Neural cell (in vitro differentiated cells): ENCODE measurements at regions not wholly inside any gene's neighbourhood (a gene's known extent, or its start where the extent isn't known, plus 50 kb on each side); places are given as distances from the start of the nearest gene placed in this dataset.
"Not testable (repeated sequence)": the region's sequence is repeated elsewhere in the genome, so short reads cannot be mapped to it uniquely, and the experiment has no call there.

ENCODE experiments used
- H2AFZ ChIP-seq: fragments of 200-600, 300-800 bp; sonication (generic), shearing (Covaris generic); 2 replicates; pipeline ENCODE4 v1.6.0; 2014; ENCODE audit warnings: low read depth, mild to moderate bottlenecking, antibody characterized with exemption, low read length, moderate library complexity
- H3F3A ChIP-seq: fragments of 200-600 bp; shearing (Covaris generic); 2 replicates; pipeline ENCODE4 v1.6.1; 2016; ENCODE audit warnings: mild to moderate bottlenecking, moderate library complexity, mixed read lengths, antibody characterized with exemption, low read length; ENCODE audit not compliant: insufficient read depth, poor library complexity, severe bottlenecking
- H3K27ac ChIP-seq: fragments of 200-600, 300-800 bp; sonication (generic), shearing (Covaris generic); 2 replicates; pipeline ENCODE4 v1.5.1; 2014; ENCODE audit warnings: mild to moderate bottlenecking, low read length, moderate library complexity
- H3K27me3 ChIP-seq: fragments of 300-800, 200-600 bp; sonication (generic), shearing (Covaris generic); 2 replicates; pipeline ENCODE4 v1.6.0; 2014; ENCODE audit warnings: mild to moderate bottlenecking, low read depth, low read length, moderate library complexity; ENCODE audit not compliant: insufficient read depth
- H3K36me3 ChIP-seq: fragments of 300-800, 200-600 bp; sonication (generic), shearing (Covaris generic); 2 replicates; pipeline ENCODE4 v1.5.1; 2014; ENCODE audit warnings: mild to moderate bottlenecking, antibody characterized with exemption, low read length, moderate library complexity; ENCODE audit not compliant: insufficient read depth
- H3K4me2 ChIP-seq: fragments of 300-800, 200-600 bp; sonication (generic), shearing (Covaris generic); 2 replicates; pipeline ENCODE4 v1.6.0; 2014; ENCODE audit warnings: mild to moderate bottlenecking, low read length
- H3K4me3 ChIP-seq: fragments of 300-800, 200-600 bp; sonication (generic), shearing (Covaris generic); 2 replicates; pipeline ENCODE4 v1.5.1; 2014; ENCODE audit warnings: mild to moderate bottlenecking, low read length, moderate library complexity
- H3K79me2 ChIP-seq: fragments of 200-600 bp; shearing (Covaris generic); replicated peaks from 2 replicates; pipeline ENCODE4 v1.6.0; 2014; ENCODE audit warnings: mild to moderate bottlenecking, low read length, moderate library complexity; ENCODE audit not compliant: insufficient read depth
- H3K9ac ChIP-seq: fragments of 300-800, 200-600 bp; sonication (generic), shearing (Covaris generic); 2 replicates; pipeline ENCODE4 v1.6.1; 2016; ENCODE audit warnings: mild to moderate bottlenecking, low read length, mixed read lengths
- H3K9me2 ChIP-seq: fragments of 200-600 bp; shearing (Covaris generic); 2 replicates; pipeline ENCODE4 v1.6.1; 2016; ENCODE audit warnings: mild to moderate bottlenecking, low read length, mixed read lengths; ENCODE audit not compliant: insufficient read depth
- H3K9me3 ChIP-seq: fragments of 200-600, 300-800 bp; sonication (generic), shearing (Covaris generic); 2 replicates; pipeline ENCODE4 v1.6.1; 2016; ENCODE audit warnings: mild to moderate bottlenecking, mixed run types, low read length, moderate library complexity, mixed read lengths
- H4K20me1 ChIP-seq: fragments of 200-600 bp; shearing (Covaris generic); 2 replicates; pipeline ENCODE4 v1.6.1; 2016; ENCODE audit warnings: mild to moderate bottlenecking, mixed run types; ENCODE audit not compliant: insufficient read depth
- EP300 ChIP-seq: fragments of 450-650 bp; conservative IDR thresholded peaks from 2 replicates; pipeline ENCODE4 v1.6.1; 2014; ENCODE audit warnings: antibody characterized with exemption, mild to moderate bottlenecking, moderate library complexity; ENCODE audit not compliant: poor library complexity, severe bottlenecking
- EZH2 ChIP-seq: fragments of 200-600, 300-800 bp; shearing (Covaris generic), sonication (generic); IDR thresholded peaks from 2 replicates; pipeline ENCODE4 v1.6.1; 2014; ENCODE audit warnings: antibody characterized with exemption, low read length, borderline replicate concordance, mild to moderate bottlenecking; ENCODE audit not compliant: insufficient read depth, poor library complexity, severe bottlenecking
- MXI1 ChIP-seq: fragments of 450-650 bp; conservative IDR thresholded peaks from 2 replicates; pipeline ENCODE4 v1.6.1; 2014; ENCODE audit warnings: antibody characterized with exemption, mild to moderate bottlenecking; ENCODE audit not compliant: poor library complexity, severe bottlenecking
- POLR2AphosphoS5 ChIP-seq: IDR thresholded peaks from 2 replicates; pipeline ENCODE4 v1.6.1; 2012
- RAD21 ChIP-seq: fragments of 450-650 bp; conservative IDR thresholded peaks from 2 replicates; pipeline ENCODE4 v1.6.1; 2014; ENCODE audit warnings: antibody characterized with exemption, mild to moderate bottlenecking, moderate library complexity
- SMC3 ChIP-seq: fragments of 450-650 bp; conservative IDR thresholded peaks from 2 replicates; pipeline ENCODE4 v1.6.1; 2014; ENCODE audit warnings: antibody characterized with exemption, mild to moderate bottlenecking, moderate library complexity; ENCODE audit not compliant: poor library complexity
- TAF1 ChIP-seq: IDR thresholded peaks from 2 replicates; pipeline ENCODE4 v1.6.1; 2012; ENCODE audit warnings: low read depth
- TF ChIP-seq, protein P1 (sequence below): fragments of 450-650 bp; IDR thresholded peaks from 2 replicates; pipeline ENCODE4 v1.5.1; 2014; ENCODE audit warnings: antibody characterized with exemption, mild to moderate bottlenecking, moderate library complexity; ENCODE audit not compliant: poor library complexity, severe bottlenecking
- TF ChIP-seq, protein P2 (sequence below): IDR thresholded peaks from 2 replicates; pipeline ENCODE4 v1.6.1; 2012; ENCODE audit warnings: borderline replicate concordance

DNA sequence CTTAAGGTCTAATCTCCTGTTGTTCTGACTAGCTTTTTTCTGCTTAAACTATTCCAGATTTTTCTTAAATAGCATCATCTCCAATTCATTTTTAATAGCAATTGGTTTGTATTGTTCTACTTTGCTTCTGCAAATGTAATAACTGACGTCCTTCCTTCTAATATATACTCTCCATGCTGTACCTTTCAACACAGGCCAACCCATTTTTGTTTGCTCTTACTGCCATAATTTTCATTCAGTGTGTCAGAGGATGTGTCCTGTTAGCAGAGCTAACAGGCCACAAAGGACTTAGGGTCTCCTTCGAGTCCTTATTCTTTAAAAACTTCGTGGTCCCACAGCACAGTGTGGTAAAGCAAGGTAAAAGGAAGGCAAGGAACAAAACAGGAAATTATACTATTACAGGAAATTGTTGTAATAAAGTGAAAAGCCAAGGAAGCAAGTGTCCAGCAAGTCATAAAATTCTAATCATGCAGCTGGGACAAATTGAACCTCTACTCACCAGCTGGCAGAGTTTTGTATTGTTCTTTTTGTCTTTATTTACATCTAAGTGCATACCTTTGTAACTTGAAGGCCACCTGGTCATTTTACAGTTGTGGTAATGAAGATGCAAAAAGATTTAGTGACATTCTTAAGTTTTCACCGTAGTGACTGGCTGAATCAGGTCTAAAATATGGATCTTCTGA lies 64.9 kb upstream of the ZBTB20 start:
- no peak overlapping the region for H3K27ac ChIP-seq
- H3K9ac ChIP-seq = no peak overlapping the region
- no peak overlapping the region for H3K4me3 ChIP-seq
- H3K79me2 ChIP-seq = no peaks in the 10 kb centered on the region
- H2AFZ ChIP-seq = no peak overlapping the region
- peaks cover under 1% of the 10 kb centered on the region for H3F3A ChIP-seq
- H3K9me2 ChIP-seq = no peaks in the 10 kb centered on the region
- H3K4me2 ChIP-seq = no peak overlapping the region
- H4K20me1 ChIP-seq = no peaks in the 10 kb centered on the region
- no peaks in the 10 kb centered on the region for H3K36me3 ChIP-seq
- TF ChIP-seq TAF1 = no peak
- TF ChIP-seq, protein P1, sequence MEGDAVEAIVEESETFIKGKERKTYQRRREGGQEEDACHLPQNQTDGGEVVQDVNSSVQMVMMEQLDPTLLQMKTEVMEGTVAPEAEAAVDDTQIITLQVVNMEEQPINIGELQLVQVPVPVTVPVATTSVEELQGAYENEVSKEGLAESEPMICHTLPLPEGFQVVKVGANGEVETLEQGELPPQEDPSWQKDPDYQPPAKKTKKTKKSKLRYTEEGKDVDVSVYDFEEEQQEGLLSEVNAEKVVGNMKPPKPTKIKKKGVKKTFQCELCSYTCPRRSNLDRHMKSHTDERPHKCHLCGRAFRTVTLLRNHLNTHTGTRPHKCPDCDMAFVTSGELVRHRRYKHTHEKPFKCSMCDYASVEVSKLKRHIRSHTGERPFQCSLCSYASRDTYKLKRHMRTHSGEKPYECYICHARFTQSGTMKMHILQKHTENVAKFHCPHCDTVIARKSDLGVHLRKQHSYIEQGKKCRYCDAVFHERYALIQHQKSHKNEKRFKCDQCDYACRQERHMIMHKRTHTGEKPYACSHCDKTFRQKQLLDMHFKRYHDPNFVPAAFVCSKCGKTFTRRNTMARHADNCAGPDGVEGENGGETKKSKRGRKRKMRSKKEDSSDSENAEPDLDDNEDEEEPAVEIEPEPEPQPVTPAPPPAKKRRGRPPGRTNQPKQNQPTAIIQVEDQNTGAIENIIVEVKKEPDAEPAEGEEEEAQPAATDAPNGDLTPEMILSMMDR = no peak
- TF ChIP-seq EP300 = no peak
- no peak for TF ChIP-seq SMC3
- TF ChIP-seq POLR2AphosphoS5 = no peak
- TF ChIP-seq RAD21 = no peak
- TF ChIP-seq, protein P2, sequence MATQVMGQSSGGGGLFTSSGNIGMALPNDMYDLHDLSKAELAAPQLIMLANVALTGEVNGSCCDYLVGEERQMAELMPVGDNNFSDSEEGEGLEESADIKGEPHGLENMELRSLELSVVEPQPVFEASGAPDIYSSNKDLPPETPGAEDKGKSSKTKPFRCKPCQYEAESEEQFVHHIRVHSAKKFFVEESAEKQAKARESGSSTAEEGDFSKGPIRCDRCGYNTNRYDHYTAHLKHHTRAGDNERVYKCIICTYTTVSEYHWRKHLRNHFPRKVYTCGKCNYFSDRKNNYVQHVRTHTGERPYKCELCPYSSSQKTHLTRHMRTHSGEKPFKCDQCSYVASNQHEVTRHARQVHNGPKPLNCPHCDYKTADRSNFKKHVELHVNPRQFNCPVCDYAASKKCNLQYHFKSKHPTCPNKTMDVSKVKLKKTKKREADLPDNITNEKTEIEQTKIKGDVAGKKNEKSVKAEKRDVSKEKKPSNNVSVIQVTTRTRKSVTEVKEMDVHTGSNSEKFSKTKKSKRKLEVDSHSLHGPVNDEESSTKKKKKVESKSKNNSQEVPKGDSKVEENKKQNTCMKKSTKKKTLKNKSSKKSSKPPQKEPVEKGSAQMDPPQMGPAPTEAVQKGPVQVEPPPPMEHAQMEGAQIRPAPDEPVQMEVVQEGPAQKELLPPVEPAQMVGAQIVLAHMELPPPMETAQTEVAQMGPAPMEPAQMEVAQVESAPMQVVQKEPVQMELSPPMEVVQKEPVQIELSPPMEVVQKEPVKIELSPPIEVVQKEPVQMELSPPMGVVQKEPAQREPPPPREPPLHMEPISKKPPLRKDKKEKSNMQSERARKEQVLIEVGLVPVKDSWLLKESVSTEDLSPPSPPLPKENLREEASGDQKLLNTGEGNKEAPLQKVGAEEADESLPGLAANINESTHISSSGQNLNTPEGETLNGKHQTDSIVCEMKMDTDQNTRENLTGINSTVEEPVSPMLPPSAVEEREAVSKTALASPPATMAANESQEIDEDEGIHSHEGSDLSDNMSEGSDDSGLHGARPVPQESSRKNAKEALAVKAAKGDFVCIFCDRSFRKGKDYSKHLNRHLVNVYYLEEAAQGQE = no peak
- TF ChIP-seq EZH2 = no peak
- TF ChIP-seq MXI1 = no peak
- H3K27me3 ChIP-seq = no peaks in the 10 kb centered on the region
- H3K9me3 ChIP-seq = no peaks in the 10 kb centered on the region

DNA sequence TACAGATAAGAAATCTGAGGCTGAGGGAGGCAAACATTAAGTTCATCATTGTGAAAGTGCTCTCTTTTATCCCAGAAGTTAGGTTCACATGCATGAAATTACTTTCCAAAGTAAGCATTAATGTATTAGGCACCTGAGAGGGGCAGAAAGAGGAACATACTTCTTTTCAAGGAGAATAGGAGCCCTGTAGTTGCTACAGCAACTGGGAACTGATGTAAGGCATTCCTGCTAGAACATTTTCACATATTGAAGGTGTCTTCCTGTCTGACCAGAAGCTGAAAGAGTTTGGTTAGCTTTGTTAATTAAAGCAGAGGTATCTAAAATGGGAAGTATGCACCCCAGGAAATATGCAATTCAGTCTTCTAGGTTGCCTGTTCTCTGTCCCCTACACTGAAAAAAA lies 65.5 kb upstream of the ZBTB20 start:
- H3K4me2 ChIP-seq = no peak overlapping the region
- H3K9me2 ChIP-seq = no peaks in the 10 kb centered on the region
- peaks cover 5% of the 10 kb centered on the region for H3F3A ChIP-seq
- TF ChIP-seq MXI1 (no peak), EZH2 (no peak), POLR2AphosphoS5 (no peak), RAD21 (no peak), SMC3 (no peak), EP300 (no peak), TAF1 (no peak)
- TF ChIP-seq, protein P2 = no peak
- TF ChIP-seq, protein P1 = no peak
- no peak overlapping the region for H3K27ac ChIP-seq
- H2AFZ ChIP-seq = no peak overlapping the region
- H3K36me3 ChIP-seq = no peaks in the 10 kb centered on the region
- H3K79me2 ChIP-seq = no peaks in the 10 kb centered on the region
- H3K9me3 ChIP-seq = no peaks in the 10 kb centered on the region
- no peak overlapping the region for H3K4me3 ChIP-seq
- no peaks in the 10 kb centered on the region for H3K27me3 ChIP-seq
- H4K20me1 ChIP-seq = no peaks in the 10 kb centered on the region
- no peak overlapping the region for H3K9ac ChIP-seq

DNA sequence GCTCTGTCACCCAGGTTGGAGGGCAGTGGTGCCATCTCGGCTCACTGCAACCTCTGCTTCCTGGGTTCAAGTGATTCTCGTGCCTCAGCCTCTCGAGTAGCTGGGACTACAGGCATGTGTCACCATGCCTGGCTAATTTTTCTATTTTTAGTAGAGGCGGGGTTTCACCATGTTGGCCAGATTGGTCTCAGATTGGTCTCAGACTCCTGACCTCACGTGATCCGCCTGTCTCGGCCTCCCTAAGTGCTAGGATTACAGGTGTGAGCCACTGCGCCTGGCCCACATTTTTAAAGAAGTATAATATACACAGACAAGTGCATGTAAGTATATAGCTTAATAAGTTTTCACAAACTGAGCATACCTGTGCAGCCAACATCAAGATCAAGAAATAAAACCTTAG lies 66.0 kb upstream of the ZBTB20 start:
- H3F3A ChIP-seq, H3K4me2 ChIP-seq, H4K20me1 ChIP-seq, H3K27me3 ChIP-seq, H3K36me3 ChIP-seq, H3K79me2 ChIP-seq, H3K9ac ChIP-seq, H3K9me2 ChIP-seq, H3K9me3 ChIP-seq, H3K27ac ChIP-seq, H2AFZ ChIP-seq, H3K4me3 ChIP-seq: not testable (repeated sequence)
